MM.1S (cell line): ENCODE measurements at regions not wholly inside any gene's neighbourhood (a gene's known extent, or its start where the extent isn't known, plus 50 kb on each side); places are given as distances from the start of the nearest gene placed in this dataset.

ENCODE experiments used
- DNase-seq: peaks from one replicate; pipeline ENCODE4 v3.0.0-alpha.2; 2015
- H2AFZ ChIP-seq: fragments of 300-600 bp; sonication (generic); 2 replicates; pipeline ENCODE4 v1.6.0; 2016; ENCODE audit warnings: antibody characterized with exemption, low read length
- H3F3A ChIP-seq: fragments of 300-600 bp; sonication (generic); 2 replicates; pipeline ENCODE4 v1.6.1; 2016; ENCODE audit warnings: mild to moderate bottlenecking, antibody characterized with exemption, low read length, moderate library complexity, mixed read lengths; ENCODE audit not compliant: insufficient read depth
- H3K27ac ChIP-seq: fragments of 300-600 bp; sonication (generic); 2 replicates; pipeline ENCODE4 v1.5.1; 2016; ENCODE audit warnings: mild to moderate bottlenecking, low read length
- H3K27me3 ChIP-seq: fragments of 300-600 bp; sonication (generic); replicated peaks from 2 replicates; pipeline ENCODE4 v1.6.0; 2016; ENCODE audit warnings: low read length; ENCODE audit not compliant: insufficient read depth
- H3K36me3 ChIP-seq: fragments of 300-600 bp; sonication (generic); replicated peaks from 2 replicates; pipeline ENCODE4 v1.6.1; 2016; ENCODE audit warnings: mild to moderate bottlenecking, low read length, mixed read lengths; ENCODE audit not compliant: insufficient read depth
- H3K4me1 ChIP-seq: fragments of 300-600 bp; sonication (generic); 2 replicates; pipeline ENCODE4 v1.6.1; 2016; ENCODE audit warnings: low read length, mixed read lengths
- H3K4me2 ChIP-seq: fragments of 300-600 bp; sonication (generic); 2 replicates; pipeline ENCODE4 v1.6.0; 2016; ENCODE audit warnings: low read depth, low read length
- H3K4me3 ChIP-seq: fragments of 300-600 bp; sonication (generic); 2 replicates; pipeline ENCODE4 v1.5.1; 2016; ENCODE audit warnings: low read length, mixed read lengths
- H3K79me2 ChIP-seq: fragments of 300-600 bp; sonication (generic); 2 replicates; pipeline ENCODE4 v1.6.1; 2016; ENCODE audit warnings: mixed run types, low read length, mixed read lengths
- H3K9ac ChIP-seq: fragments of 300-600 bp; sonication (generic); 2 replicates; pipeline ENCODE4 v1.6.1; 2016; ENCODE audit warnings: low read length, mixed read lengths
- H3K9me2 ChIP-seq: fragments of 300-600 bp; sonication (generic); replicated peaks from 2 replicates; pipeline ENCODE4 v1.6.1; 2016; ENCODE audit warnings: mild to moderate bottlenecking, low read length, mixed read lengths; ENCODE audit not compliant: insufficient read depth
- H3K9me3 ChIP-seq: fragments of 300-600 bp; sonication (generic); replicated peaks from 2 replicates; pipeline ENCODE4 v1.6.1; 2016; ENCODE audit warnings: mild to moderate bottlenecking, low read length, mixed read lengths; ENCODE audit not compliant: insufficient read depth
- H4K20me1 ChIP-seq: fragments of 300-600 bp; sonication (generic); 2 replicates; pipeline ENCODE4 v1.6.1; 2016; ENCODE audit warnings: mild to moderate bottlenecking, low read length, moderate library complexity, mixed read lengths; ENCODE audit not compliant: insufficient read depth
- EZH2 ChIP-seq: fragments of 300-600 bp; sonication (generic); optimal IDR thresholded peaks from 2 replicates; pipeline ENCODE3; 2017; ENCODE audit warnings: low read depth, mild to moderate bottlenecking, antibody characterized with exemption, low read length, mixed read lengths
- EZH2phosphoT487 ChIP-seq: fragments of 300-600 bp; sonication (generic); IDR thresholded peaks from 2 replicates; pipeline ENCODE4 v1.6.1; 2018; ENCODE audit warnings: antibody characterized with exemption, low read length
- TF ChIP-seq, protein P1 (sequence below): fragments of 300-600 bp; sonication (generic); IDR thresholded peaks from 2 replicates; pipeline ENCODE4 v1.5.1; 2016; ENCODE audit warnings: antibody characterized with exemption, low read length, mixed read lengths

DNA sequence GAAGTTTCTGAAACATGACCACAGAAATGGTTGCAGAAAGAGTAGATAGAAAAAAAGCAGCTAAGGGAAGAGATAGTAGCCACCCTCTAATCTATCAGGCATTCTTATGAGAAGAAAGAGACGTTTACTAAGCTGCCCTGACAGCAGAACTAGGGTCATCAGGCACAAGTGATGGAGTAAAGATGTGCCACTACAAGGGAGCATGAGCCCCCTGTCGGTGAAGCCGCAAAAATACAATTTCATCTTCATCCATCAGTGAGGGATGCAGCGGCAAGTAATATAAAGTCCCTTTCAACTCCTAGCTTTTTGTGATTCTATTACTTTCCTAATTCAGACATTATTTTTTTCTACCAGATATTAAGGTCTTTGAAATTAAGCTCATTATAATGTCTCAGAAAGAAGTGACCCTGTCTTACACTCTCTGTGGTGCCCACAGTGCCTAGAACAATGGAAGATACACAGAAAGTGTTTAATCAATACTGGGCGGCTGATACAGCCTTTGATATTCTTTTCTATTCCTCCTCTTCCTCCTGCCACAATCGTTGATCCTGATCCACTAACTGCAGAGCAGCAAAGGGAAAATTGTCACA is 651.6 kb downstream of the NTRK3 start:
- H3K79me2 ChIP-seq: no peaks in the 10 kb centered on the region
- no peak overlapping the region for H2AFZ ChIP-seq
- no peaks in the 10 kb centered on the region for H3K4me1 ChIP-seq
- peak; percentile 12 for DNase-seq
- no peaks in the 10 kb centered on the region for H4K20me1 ChIP-seq
- H3K36me3 ChIP-seq: no peaks in the 10 kb centered on the region
- no peak for TF ChIP-seq EZH2
- TF ChIP-seq, protein P1, sequence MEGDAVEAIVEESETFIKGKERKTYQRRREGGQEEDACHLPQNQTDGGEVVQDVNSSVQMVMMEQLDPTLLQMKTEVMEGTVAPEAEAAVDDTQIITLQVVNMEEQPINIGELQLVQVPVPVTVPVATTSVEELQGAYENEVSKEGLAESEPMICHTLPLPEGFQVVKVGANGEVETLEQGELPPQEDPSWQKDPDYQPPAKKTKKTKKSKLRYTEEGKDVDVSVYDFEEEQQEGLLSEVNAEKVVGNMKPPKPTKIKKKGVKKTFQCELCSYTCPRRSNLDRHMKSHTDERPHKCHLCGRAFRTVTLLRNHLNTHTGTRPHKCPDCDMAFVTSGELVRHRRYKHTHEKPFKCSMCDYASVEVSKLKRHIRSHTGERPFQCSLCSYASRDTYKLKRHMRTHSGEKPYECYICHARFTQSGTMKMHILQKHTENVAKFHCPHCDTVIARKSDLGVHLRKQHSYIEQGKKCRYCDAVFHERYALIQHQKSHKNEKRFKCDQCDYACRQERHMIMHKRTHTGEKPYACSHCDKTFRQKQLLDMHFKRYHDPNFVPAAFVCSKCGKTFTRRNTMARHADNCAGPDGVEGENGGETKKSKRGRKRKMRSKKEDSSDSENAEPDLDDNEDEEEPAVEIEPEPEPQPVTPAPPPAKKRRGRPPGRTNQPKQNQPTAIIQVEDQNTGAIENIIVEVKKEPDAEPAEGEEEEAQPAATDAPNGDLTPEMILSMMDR: peak; percentile 55
- H3F3A ChIP-seq: no peaks in the 10 kb centered on the region
- H3K4me3 ChIP-seq: no peak overlapping the region
- no peaks in the 10 kb centered on the region for H3K9me3 ChIP-seq
- no peaks in the 10 kb centered on the region for H3K27me3 ChIP-seq
- H3K27ac ChIP-seq: no peak overlapping the region
- H3K4me2 ChIP-seq: no peak overlapping the region
- H3K9ac ChIP-seq: no peak overlapping the region
- no peaks in the 10 kb centered on the region for H3K9me2 ChIP-seq

DNA sequence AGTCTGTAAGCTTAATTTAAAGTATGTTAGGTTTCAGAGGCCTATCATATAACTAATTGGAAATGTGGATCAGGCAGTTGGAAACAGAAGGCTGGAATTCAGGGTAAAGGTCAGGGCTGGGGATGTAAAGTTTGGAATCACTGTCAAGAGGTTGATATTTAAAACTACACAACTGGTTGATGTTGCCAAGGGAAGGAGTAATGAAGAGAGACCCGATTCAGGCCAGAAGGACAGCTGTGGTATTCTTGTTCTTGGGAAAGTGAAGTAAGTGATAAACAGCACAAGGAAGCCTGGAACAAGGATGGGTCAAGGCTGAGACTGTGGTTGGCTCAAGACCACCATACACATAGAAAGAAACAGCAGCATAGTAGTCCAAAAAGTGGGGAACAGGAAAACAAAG is 654.2 kb downstream of the NTRK3 start:
- Histone ChIP-seq H3K4me3 (no peak overlapping the region), H2AFZ (no peak overlapping the region), H3K79me2 (no peaks in the 10 kb centered on the region), H3K9me3 (no peaks in the 10 kb centered on the region), H3K27ac (no peak overlapping the region), H3K36me3 (no peaks in the 10 kb centered on the region), H3K9me2 (no peaks in the 10 kb centered on the region), H3K4me1 (no peaks in the 10 kb centered on the region), H3K4me2 (no peak overlapping the region), H3K27me3 (no peaks in the 10 kb centered on the region), H3K9ac (no peak overlapping the region), H4K20me1 (no peaks in the 10 kb centered on the region), H3F3A (no peaks in the 10 kb centered on the region)
- TF ChIP-seq, protein P1: no peak
- TF ChIP-seq EZH2: no peak
- no peak for TF ChIP-seq EZH2phosphoT487
- DNase-seq: no peak

DNA sequence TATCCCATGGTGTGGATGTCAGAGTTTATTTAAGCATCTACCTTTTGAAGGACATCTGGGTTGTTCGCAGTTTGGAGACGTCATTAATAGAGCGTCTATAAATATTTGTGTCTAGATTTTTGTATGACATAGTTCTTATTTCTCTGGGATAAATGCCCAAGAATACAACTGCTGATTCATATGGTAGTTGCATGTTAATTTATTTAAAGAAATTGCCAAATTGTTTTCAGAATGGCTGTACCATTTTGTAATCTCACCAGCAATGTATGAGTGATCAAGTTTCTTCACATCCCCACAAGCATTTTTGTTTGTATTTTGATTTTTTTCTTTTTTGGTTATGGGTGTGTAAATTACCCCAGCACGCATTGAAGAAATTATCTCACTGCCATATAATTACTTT is 656.9 kb downstream of the NTRK3 start:
- no peak for DNase-seq
- Histone ChIP-seq H3F3A (no peaks in the 10 kb centered on the region), H3K79me2 (no peaks in the 10 kb centered on the region), H3K9ac (no peak overlapping the region), H3K9me3 (no peaks in the 10 kb centered on the region), H4K20me1 (no peaks in the 10 kb centered on the region), H2AFZ (no peak overlapping the region), H3K4me3 (no peak overlapping the region), H3K27me3 (no peaks in the 10 kb centered on the region), H3K4me2 (no peak overlapping the region), H3K4me1 (no peaks in the 10 kb centered on the region), H3K9me2 (no peaks in the 10 kb centered on the region), H3K36me3 (no peaks in the 10 kb centered on the region), H3K27ac (no peak overlapping the region)
- TF ChIP-seq EZH2phosphoT487 (no peak), EZH2 (no peak)
- TF ChIP-seq, protein P1: no peak
